ENCODE measurements at regions not wholly inside any gene's neighbourhood (a gene's known extent, or its start where the extent isn't known, plus 50 kb on each side); places are given as distances from the start of the nearest gene placed in this dataset.
"Not testable (repeated sequence)": the region's sequence is repeated elsewhere in the genome, so short reads cannot be mapped to it uniquely, and the experiment has no call there.

DNA sequence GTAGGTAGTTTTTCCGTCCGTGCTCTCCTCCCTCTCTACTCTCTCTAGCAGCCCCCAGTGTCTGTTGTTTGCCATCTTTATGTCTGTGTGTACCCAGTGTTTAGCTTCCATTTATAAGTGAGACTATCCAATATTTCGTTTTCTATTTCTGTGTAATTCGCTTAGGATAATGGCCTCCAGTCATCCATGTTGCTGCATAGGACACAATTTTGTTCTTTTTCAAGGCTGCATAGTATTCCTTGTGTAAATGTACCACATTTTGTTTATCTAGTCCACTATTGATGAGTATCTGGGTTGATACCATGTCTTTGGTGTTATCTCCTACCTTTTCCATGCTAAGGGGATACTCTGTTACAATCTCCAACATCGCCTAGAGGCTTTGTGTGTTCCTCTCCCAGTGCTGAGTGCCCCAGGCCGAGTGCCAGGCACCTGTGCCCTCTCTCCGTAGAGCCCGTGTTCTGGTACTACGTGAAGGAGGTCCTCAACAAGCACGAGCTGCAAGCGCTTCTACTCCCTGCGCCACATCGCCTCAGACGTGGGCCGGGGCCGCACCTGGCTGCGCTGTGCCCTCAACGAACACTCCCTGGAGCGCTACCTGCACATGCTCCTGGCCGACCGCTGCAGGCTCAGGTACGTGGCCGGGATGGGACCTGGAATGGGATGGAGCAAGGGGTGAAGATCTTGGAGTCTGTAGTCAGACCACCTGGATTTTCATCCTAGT, 51.0 kb downstream of the NPIPB11 start:
- DNase-seq (ENCODE audit: low read depth in 1 of 2, low spot score in 1 of 2), result not testable (repeated sequence)

DNA sequence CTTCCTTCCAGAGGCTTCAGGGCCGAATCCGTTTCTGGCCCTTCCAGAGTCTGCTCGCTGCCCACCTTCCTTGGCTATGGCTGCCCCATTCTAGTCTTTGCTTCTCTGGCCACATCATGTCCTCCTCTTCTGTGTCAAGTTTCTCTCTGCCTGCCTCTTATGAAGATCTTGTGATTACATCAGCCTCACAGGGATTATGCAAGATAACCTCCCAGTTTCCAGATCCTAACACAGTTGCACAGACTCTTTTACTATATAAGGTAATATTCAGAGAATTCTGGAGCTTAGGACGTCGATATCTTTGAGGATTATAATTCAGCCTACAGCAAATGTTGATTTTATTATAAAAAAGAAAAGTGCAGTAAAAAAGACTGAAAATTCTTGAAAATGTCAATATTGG, 52.1 kb downstream of the NPIPB11 start:
- not testable (repeated sequence) for DNase-seq (ENCODE audit: low read depth in 1 of 2, low spot score in 1 of 2)

DNA sequence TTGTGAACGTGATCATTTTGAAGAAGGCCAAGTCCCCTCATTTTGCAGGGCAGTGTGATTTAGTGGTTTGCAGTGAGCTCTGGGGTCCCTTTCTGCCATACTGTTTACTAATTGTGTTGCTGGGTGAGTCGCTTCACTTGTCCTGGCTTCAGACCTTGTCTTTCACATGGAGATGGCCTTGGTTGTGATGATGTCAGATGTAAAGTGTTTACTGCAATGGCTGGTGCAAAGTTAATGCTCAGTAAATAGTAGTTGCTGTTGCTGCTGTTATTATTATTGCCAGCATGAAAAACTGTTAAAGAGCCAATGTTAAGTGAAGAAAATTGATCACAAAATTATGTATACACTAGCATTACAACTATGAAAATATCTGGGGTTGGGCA, 53.9 kb downstream of the NPIPB11 start:
- DNase-seq (ENCODE audit: low read depth in 1 of 2, low spot score in 1 of 2), result not testable (repeated sequence)

DNA sequence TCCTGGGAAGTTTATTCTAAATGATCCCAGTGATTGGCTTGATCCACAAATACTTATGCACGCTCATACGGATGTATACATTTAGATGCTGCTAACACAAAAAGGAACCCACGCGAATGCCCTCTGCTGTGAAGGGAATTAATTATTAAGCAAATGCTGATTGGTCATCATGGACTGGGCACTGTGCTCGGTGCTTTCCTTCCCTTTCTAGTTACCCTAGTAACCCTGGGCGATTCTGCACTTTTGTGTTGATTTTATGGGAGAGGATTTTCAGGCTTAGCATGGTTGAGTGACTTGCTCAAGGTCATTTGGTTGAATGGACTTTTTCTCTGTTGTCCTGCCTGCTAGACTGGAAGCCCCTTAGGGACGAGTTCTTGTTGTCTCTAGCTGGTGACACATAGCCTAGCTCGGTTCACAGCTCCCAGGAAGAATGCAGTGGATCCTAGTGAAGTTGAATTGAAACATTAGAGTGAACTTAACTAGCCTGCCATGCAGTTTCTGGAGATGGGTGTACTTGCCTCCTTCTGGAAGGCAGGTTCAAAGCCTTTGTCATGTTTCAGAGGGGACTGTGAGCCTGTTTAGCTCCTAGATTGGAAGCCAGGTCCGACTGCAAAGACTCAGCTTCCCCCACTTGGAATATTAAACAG, 54.4 kb downstream of the NPIPB11 start:
- DNase-seq (ENCODE audit: low read depth in 1 of 2, low spot score in 1 of 2), result not testable (repeated sequence)

DNA sequence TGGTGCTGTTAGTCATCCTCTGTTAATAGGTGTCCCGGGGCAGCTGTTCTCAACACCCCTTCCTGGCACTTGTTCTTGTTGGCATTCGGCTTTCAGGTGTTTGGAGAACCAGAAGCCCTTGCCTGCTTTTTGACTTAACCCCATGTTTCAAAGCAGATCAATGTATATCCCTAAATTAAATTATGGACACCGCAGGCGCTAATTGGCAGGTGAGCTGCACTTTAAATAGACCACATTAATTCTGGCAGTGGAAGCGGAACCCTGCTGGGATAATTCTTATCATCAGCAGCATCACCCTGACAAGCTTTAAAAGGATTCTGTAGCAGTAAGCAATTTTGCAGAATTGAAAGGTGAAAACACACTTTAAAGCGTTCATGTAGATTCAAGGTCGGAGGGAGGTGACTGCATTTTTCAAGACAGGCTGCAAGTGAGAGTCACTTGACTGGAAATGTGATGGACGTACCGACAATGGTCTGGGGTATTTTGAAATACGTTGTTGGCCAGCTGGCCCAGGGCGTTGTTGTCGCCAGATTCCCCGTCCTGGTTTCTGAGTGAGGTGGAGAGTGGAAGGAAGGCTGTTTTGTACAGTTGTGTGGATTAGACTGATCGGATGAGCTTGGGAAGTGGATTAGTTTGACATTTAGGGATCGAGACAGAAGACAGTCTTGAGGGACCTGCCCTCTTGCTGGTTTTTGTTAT, 55.1 kb downstream of the NPIPB11 start:
- DNase-seq (ENCODE audit: low read depth in 1 of 2, low spot score in 1 of 2), result not testable (repeated sequence)

DNA sequence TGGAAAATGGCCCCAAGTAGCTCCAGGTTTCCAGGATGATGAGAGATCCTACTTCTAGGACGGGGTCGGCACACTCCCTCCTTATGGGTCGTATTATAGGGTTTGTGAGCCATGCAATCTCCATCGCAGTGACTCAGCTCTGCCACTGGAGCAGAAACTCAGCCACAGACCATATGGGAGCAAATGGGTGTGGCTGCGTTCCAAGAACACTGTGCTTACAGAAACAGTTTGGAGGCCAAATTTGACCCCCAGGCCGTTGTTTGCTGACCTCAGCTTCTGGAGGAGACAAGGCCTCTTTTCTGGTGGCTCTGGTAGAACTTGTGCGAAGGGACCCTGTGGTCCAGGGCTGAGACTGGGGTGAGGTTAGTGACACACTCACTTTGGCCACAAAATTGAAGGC, 56.5 kb downstream of the NPIPB11 start:
- DNase-seq (ENCODE audit: low read depth in 1 of 2, low spot score in 1 of 2), result not testable (repeated sequence)

DNA sequence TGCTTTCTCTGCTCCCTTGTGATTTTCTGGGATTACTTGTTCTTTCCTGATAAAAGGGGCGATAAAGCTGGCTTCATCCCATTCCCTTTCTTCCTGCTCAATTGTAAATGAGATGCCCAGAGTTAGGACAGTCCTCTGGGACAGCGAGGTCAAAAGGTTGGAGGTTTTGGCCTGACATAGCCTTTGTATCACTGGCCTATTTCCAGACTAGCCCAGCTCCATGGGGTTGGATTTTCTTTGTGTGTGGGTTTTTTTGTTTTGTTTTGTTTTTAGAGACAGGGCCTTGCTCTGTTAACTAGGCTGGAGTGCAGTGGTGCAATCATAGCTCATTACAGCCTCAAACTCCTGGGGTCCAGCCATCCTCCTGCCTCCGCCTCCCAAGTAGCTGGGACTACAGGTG, 57.8 kb downstream of the NPIPB11 start:
- DNase-seq (ENCODE audit: low read depth in 1 of 2, low spot score in 1 of 2), result not testable (repeated sequence)

DNA sequence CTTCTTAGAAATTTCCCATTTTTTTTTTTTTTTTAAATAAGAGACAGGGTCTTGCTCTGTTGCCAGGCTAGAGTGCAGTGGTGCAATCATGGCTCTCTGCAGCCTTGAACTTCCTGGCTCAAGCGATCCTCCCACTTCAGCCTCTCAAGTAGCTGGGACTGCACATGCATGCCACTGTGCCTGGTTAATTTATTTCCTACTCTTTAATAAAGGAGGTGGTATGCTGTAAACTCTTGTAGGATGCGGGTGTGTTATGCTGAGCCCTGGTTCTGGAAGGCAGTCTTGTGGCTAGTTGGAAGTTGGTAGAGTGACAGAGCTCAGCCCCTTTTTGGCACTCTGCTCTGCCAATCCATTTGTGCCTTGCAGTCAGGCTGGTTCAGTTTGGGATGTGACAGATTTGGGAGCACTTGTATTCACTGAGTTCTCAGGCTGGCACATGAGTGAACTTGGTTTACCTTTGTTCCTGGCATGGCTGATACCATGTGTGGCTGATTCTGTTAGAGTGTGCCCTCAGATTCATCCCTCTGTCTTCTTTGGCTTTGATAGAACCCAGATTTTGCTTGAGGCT, 58.3 kb downstream of the NPIPB11 start:
- DNase-seq (ENCODE audit: low read depth in 1 of 2, low spot score in 1 of 2), result not testable (repeated sequence)

DNA sequence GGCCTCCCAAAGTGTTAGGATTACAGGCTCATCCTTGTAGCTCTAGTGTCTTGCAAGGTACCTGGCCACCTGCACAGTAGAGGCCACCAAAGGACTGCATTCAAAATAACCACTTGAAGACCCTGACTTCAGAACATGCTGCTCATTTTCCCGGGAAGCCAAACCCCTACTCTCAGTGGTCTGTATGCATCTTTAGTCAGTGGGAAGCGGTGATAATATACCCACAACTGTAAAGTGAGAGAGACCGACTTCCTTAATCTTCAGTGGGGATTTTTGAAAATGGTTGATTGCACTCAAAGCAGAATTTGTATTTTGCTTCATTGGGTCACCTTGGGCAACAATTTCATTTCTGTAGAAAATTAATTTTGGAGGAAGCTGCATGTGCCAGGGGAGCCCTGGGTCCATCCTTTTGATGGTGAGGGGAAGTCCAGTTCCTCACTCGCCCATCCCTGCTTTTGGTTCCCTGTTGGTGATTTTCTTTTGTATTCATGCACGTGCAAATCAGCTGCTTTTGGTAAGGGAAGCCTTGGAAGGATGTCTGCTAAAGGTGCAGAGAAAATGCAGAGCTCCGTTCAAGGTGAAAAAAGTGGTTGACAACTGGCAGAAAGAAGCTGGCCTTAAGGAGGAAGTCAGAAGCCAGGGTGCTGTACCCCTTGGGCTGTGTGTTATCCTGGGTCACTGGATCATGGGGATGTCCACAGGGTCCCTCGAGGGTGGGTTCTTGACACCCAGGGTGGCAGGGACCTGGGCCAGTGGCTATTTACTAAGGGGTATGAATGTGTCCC, 59.5 kb downstream of the NPIPB11 start:
- DNase-seq (ENCODE audit: low read depth in 1 of 2, low spot score in 1 of 2), result not testable (repeated sequence)

DNA sequence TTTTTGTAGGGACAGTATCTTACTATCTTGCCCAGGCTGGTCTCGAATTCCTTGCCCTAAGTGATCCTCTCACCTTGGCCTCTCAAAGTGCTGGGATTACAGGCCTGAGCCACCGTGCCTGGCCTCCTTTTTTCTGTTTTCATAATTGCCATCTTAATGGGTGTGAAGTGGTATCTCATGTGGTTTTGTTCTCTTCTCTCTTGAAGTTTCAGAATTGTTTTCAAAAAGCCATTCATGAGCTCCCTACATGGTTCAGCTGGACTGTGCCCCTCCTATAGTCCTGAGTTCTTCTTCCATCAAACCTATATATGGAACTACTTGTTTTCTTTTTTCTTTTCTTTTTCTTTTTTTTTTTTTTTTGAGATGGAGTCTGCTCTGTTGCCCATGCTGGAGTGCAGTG, 60.3 kb downstream of the NPIPB11 start:
- not testable (repeated sequence) for DNase-seq (ENCODE audit: low read depth in 1 of 2, low spot score in 1 of 2)

DNA sequence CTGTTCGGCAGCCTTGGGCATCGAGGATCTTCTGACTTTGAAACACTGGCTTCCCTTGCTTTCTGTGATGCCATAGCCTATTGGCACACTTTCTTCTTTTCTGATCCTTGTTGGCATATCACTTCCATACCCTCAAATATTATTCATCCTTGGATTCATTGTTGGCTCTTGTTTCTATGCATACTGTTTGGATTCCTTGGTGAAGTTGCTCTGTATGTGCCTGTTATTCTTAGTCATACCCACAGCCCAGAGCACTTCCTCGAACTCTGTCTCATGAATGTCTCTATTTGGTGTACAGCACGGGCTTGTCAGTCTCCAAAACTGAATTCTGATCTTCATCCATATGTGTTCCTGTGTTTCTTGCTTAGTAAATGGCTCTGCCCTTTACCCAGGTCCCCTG, 63.6 kb downstream of the NPIPB11 start:
- not testable (repeated sequence) for DNase-seq (ENCODE audit: low read depth in 1 of 2, low spot score in 1 of 2)

DNA sequence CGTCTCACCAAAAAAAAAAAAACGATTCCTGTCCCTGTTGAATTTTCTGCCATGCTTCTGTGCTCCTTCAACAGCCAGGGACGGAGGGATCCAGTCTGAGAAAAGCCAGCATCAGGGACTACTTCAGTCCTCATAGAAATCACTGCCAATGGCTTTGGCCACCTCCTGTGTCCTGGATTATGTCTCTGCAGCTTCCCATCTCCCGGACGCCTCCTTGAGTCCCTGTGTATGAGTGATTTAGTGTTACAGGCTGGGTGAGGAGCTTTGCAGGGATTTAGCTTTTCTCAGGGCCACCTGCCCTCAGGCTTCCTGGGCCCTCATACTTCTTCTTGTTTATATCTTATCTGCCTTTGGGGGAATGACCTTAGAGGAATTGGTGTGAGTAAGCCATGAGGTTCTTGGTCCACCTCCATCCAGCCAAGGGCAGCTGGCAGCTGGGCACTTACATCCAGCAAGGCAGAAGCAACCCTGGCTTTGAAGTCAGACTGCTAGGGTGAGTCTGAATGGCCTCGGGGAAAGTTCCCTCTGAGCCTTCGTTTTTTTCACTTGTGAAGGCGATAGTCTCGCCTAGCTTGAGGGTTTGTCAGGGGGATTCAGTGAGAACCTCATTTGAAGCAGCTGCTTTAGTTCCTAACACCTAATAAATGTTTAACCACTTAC, 65.6 kb downstream of the NPIPB11 start:
- DNase-seq (ENCODE audit: low read depth in 1 of 2, low spot score in 1 of 2), result not testable (repeated sequence)

DNA sequence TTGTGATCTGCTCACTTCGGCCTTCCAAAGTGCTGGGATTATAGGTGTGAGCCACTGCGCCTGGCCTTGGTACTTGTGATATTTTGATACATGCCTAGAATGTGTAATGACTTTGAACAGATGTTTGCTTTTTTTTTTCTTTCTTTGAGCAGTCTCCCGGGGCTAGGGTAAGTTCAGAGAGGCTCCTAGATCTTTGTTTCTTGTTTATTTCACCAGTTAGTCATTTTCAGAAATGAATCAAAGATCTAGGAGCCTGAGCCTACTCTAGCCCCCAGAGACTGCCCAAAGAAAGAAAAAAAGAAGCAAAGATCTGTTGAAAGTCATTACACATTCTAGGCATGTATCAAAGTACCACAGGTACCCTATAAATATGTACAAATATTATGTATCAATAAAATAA, 66.3 kb downstream of the NPIPB11 start:
- not testable (repeated sequence) for DNase-seq (ENCODE audit: low read depth in 1 of 2, low spot score in 1 of 2)

DNA sequence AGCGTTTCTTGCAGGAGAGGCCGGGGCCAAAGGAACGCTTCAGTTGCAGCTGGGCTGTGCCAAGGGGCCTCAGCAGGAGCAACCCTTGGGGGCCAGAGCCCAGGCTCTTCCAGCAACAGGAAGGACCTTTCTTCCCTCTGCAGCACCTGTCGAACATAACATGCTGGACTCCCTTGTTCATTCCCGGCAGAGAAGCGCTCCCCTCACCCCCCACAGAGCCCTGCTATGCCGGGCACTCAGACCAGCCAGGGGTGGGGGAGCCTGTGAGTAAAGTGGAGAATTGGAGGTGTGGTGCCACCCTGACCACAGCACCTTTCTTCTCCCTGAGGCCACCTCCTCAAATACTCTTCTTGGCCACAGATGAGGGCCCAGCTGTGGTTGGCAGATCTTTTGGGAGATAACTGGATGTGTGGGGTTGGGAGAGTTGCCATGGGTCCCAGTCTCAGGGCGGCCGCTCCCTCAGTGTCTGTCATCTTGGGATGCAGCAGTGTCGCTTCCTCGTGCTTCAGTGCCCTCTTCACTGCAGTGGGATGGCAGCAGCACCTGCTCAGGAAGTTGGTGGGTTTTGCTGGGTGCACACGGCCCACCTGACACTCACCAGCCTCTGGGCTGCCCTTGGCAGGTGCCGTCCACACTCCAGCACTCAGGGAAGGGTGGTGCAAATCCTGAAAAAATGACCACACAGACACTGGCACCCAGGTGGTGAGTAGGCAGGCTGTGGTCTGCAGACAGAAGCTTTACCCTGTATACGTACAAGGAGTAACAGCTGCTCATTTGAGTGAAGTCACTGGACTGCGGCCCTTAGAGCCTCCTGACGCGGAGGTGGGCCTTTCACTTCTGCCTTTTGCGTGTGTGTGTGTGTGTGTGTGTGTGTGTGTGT, 67.5 kb downstream of the NPIPB11 start:
- DNase-seq (ENCODE audit: low read depth in 1 of 2, low spot score in 1 of 2), result not testable (repeated sequence)

DNA sequence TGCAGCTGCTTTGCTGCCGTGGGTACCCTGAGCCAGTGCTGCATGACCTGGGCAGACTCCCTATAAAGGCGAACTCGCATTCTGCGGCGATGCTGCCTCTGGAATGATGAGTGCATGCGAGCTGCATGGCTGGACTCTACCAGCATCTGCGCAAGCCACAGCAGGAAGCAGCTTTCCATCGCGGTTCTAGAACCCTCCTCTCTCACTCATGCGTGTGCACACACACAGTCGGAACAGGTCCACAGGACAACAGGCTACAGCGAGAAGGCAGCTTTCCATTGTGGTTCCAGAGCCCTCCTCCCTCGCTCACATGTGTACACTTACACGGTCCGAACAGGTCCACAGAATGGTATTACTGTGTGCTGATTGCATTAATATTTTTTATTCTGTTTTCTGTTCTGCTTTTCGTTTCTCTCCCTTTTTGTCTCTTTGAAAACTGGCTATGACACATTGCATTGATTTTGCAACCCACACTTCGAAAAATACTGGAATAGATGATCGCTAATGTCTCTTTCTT, 69.1 kb downstream of the NPIPB11 start:
- not testable (repeated sequence) for DNase-seq (ENCODE audit: low read depth in 1 of 2, low spot score in 1 of 2)

DNA sequence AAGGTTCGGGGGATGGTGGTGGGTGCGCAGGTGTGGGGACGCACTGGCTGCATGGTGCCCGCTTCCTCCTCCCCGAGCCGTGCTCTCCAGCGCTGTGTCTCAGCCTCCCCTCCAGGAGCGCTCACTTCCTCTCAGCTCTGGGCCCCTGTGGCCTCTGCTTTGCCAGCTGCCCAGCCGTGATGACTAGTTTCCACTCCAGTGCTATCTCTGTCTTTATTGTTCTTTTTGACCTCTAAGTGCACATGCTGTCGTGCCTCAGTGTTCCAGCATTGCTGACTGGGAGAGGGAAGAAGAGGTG, 71.0 kb downstream of the NPIPB11 start:
- DNase-seq (ENCODE audit: low read depth in 1 of 2, low spot score in 1 of 2), result not testable (repeated sequence)

DNA sequence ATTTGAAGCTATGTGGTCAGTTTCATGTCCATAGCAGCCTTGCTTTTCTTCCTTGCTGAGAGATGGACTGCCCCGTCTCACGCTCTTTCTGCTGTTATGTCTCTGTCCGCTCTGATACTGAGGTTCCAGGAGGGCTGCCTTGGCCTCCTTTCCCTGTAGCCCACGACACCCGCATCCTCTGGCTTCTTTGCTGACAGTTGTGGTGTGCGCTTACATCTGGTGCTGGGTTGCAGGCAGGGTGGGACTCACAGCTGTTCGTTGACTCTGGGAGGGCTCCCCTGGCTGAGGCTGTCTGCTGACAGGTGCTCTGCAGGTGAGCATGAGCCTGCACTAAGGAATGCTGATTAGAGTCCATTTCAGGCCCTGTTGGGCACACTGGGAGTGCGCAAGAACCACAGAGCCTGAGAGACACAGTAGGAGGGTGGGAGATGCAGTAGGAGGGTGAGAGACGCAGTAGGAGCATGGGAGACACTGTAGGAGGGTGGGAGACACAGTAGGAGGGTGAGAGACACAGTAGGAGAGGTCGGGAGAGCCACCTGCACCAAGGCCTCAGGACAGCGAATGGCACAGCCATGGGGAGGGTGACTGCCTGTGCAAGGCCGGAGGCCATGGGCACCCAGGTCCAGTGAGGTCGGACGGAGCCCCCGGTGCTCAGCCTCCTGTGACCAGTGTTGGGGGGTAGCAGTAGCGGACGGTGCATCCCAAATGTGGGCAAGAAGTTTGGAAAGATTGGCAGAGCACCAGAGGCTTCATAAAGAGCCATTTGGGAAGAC, 71.5 kb downstream of the NPIPB11 start:
- DNase-seq (ENCODE audit: low read depth in 1 of 2, low spot score in 1 of 2), result not testable (repeated sequence)

DNA sequence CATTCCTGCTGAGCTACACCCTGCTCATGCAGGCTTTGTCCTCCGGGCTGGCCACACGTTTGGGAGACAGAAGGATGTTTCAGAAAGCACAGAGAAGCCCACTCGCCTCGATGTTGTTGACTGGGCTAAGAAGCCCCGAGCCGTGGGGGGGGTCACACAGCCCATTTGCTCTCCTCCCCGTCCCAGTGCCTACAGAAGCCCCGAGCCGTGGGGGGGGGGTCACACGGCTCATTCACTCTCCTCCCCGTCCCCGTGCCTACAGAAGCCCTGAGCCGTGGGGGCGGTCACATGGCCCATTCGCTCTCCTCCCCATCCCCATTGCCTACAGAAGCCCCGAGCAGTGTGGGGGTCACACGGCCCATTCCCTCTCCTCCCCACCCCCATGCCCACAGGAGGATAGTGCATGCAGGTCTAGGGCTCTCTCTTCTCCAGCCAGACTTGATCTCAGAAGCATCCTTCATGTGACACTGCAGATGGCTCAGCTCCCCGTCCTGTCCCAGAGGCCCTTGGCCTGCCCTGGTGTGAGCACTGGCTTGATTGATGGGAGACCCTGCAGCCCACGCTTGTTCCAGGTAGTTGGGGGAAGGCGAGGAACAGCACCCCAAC, 72.9 kb downstream of the NPIPB11 start:
- DNase-seq (ENCODE audit: low read depth in 1 of 2, low spot score in 1 of 2), result not testable (repeated sequence)
